Muscle layer of duodenum (tissue), 2 donors: ENCODE measurements at regions not wholly inside any gene's neighbourhood (a gene's known extent, or its start where the extent isn't known, plus 50 kb on each side); places are given as distances from the start of the nearest gene placed in this dataset.
"Not testable (repeated sequence)": the region's sequence is repeated elsewhere in the genome, so short reads cannot be mapped to it uniquely, and the experiment has no call there.

ENCODE experiments used
- H3K27ac ChIP-seq: one replicate; pipeline ENCODE4 v1.7.0; 2013; ENCODE audit warnings: mild to moderate bottlenecking, low read length
- H3K27me3 ChIP-seq: one replicate; pipeline ENCODE4 v1.7.0; 2013; ENCODE audit warnings: low read depth, mild to moderate bottlenecking, control low read depth, low read length
- H3K36me3 ChIP-seq, 2 donors: one replicate each; pipeline ENCODE4 v1.7.0; 2013; ENCODE audit warnings: low read length in 2 of 2, control low read depth in 1 of 2, mild to moderate bottlenecking in 1 of 2; ENCODE audit not compliant: insufficient read depth in 2 of 2, control insufficient read depth in 1 of 2
- H3K4me1 ChIP-seq, 2 donors: one replicate each; pipeline ENCODE4 v1.7.0; 2013; ENCODE audit warnings: low read length in 2 of 2, mild to moderate bottlenecking in 2 of 2, control low read depth in 1 of 2, moderate library complexity in 1 of 2; ENCODE audit not compliant: insufficient read depth in 2 of 2, control insufficient read depth in 1 of 2
- H3K4me3 ChIP-seq, 2 donors: one replicate each; pipeline ENCODE4 v1.7.0; 2013; ENCODE audit warnings: low read length in 2 of 2, low read depth in 1 of 2, mild to moderate bottlenecking in 1 of 2
- H3K9me3 ChIP-seq, 2 donors: one replicate each; pipeline ENCODE4 v1.7.0; 2013; ENCODE audit warnings: low read length in 2 of 2, control low read depth in 1 of 2, mild to moderate bottlenecking in 1 of 2; ENCODE audit not compliant: control insufficient read depth in 1 of 2
- donor health status: healthy.

DNA sequence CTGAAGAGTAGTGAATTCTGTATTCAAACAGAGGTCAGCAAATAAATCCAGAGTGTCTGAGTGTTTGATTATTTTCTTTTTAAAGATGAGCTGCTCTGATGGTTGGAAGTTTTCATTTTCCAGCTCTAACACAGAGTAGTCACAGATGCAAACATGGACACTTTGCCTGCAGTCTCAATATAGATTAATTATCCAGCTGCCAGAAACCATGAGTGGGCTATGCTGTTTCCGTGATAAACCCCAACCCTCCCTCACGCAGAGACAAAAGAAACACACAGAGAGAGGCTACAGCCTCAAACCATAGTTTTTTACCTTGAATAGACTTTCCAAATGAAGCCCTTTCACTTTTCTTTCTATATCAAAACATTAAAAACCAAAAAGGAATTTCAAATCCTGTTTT is 884.7 kb downstream of the DIAPH3 start:
- H3K27ac ChIP-seq = no peak overlapping the region
- no peak overlapping the region for H3K4me3 ChIP-seq
- no peaks in the 10 kb centered on the region for H3K36me3 ChIP-seq
- no peaks in the 10 kb centered on the region for H3K4me1 ChIP-seq
- H3K9me3 ChIP-seq = no peaks in the 10 kb centered on the region
- H3K27me3 ChIP-seq = no peaks in the 10 kb centered on the region

DNA sequence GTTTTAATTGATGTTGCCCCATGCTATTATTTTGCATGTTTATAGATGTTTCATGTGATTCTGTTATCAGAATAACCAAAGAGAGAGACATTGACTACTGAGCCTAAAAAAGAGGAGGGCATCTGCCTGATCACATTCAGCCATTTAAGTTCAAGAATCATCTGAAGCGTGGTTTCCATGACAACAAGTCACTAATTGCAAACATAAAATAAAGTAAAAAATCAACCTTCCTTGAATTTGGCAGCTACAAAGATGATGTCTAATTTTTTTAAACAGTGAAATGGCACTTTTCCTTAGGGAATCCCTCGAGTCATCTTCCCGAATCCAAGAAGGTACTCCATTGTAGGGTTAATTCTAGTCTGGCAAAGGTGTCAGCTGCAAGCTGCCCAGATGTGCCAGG is 884.2 kb downstream of the DIAPH3 start:
- H3K36me3 ChIP-seq = no peaks in the 10 kb centered on the region
- H3K4me1 ChIP-seq = no peaks in the 10 kb centered on the region
- no peak overlapping the region for H3K27ac ChIP-seq
- no peaks in the 10 kb centered on the region for H3K9me3 ChIP-seq
- no peak overlapping the region for H3K4me3 ChIP-seq
- H3K27me3 ChIP-seq = no peaks in the 10 kb centered on the region

DNA sequence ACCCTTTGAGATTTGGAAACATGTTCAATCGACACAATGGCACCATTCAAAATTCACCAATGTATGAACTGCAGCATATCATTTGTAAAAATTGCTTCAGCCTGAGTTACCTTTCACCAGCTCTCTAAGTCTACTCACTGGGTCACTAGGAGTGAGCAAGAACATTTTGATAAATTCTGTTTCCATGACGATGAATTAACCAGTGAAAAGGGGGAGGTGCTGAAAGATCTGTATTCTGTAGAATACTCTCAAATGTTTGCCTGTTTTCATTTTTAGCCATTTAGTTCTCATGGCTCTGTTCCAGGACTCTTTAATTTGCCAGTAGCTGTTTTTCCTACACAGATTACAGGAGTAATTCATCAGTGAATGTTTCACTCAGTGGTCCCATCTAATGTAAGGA is 883.4 kb downstream of the DIAPH3 start:
- Histone ChIP-seq H3K4me3 (no peak overlapping the region), H3K27ac (no peak overlapping the region), H3K27me3 (no peaks in the 10 kb centered on the region), H3K9me3 (no peaks in the 10 kb centered on the region), H3K4me1 (no peaks in the 10 kb centered on the region), H3K36me3 (no peaks in the 10 kb centered on the region)

DNA sequence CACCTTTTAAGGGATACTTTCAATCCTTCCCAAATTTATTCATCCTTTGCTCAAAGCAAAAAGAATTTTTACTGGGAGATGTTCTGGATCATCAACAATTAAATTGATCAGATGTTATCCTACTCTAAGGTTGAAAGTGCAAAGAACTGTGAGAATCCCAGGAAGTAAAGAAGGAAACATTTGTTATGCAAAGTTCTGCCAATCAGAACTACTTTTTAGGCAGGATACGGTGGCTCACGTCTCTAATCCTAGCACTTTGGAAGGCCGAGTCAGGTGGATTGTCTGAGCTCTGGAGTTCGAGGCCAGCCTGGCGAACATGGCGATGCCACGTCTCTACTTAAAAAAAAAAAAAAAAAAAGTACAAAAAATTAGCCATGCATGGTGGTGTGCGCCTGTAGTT is 882.3 kb downstream of the DIAPH3 start:
- H3K4me3 ChIP-seq = no peak overlapping the region

DNA sequence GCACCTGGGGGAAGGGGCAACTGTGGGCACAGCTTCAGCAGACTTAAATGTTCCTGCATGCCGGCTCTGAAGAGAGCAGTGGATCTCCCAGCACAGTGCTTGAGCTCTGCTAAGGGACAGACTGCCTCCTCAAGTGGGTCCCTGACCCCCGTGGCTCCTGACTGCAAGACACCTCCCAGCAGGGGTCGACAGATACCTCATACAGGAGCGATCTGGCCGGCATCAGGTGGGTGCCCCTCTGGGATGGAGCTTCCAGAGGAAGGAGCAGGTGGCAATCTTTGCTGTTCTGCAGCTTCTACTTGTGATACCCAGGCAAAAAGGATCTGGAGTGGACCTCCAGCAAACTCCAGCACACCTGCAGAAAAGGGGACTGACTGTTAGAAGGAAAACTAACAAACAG is 871.5 kb downstream of the DIAPH3 start:
- not testable (repeated sequence) for H3K4me1 ChIP-seq, H3K27me3 ChIP-seq, H3K27ac ChIP-seq, H3K9me3 ChIP-seq, H3K4me3 ChIP-seq, H3K36me3 ChIP-seq

More for the DNA sequence above, 882.3 kb downstream of the DIAPH3 start:
- Histone ChIP-seq H3K27me3 (no peaks in the 10 kb centered on the region), H3K4me1 (no peaks in the 10 kb centered on the region), H3K27ac (no peak overlapping the region), H3K9me3 (no peaks in the 10 kb centered on the region), H3K36me3 (no peaks in the 10 kb centered on the region)

DNA sequence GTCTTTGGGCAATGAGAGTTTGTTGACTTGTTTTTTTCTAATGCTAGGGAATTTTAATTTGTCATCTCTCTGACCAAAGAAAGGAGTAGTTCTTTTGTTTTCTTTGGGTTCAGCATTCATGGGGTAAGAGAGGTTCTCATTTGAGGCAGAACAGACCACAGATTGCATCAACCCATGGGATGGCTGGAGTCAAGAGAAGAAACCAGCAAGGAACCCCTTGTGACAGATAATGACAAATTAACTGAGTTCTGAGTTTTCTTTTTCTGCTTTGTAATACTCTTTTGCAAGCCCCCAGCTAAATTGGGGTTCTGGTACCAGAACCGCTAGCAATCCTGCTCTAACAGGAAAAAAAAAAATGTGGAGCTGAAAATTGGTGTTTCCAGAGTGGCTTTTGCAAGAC is 864.1 kb downstream of the DIAPH3 start:
- Histone ChIP-seq H3K27me3 (no peaks in the 10 kb centered on the region), H3K27ac (no peak overlapping the region), H3K4me3 (no peak overlapping the region), H3K36me3 (no peaks in the 10 kb centered on the region), H3K9me3 (no peaks in the 10 kb centered on the region), H3K4me1 (no peaks in the 10 kb centered on the region)

DNA sequence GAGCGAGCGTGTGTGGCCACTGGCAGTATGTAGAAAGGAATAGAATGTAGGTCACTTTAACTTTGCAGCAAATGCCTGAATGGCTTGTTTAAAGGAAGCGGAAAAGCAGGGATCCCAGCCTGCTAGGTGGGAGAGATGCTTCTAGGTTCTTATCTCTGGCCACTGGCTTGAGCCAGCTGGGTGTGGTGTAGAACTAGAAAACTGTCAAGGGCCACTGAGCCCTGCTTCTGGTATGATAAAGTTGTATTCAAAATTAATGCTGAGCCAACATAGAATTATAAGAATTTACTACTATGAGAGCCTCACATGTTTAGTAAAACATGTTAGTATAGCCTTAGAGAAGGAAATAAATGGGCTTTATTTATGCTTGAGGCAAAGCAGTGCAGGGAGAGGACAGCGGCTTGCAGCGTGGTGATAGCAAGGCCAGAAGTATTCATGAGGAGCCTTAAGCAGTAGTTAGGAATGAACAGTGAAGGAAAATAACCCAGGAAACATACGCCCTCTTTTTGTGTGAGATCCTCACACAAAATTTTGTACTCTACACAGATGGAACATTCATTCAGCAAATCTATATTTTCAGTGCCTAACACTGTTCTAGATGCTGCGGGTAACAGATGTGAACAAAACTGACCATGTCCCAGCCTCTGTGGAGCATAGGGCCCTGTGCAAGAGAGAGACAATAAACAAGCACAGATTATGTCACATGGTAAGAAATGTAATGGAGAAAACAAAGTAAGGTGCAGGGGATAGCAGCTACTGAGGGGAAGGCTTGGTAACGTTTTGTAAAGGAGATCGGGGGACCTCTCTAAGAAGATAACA is 863.2 kb downstream of the DIAPH3 start:
- Histone ChIP-seq H3K4me3 (no peak overlapping the region), H3K9me3 (no peaks in the 10 kb centered on the region), H3K27ac (no peak overlapping the region), H3K36me3 (no peaks in the 10 kb centered on the region), H3K4me1 (no peaks in the 10 kb centered on the region), H3K27me3 (no peaks in the 10 kb centered on the region)

DNA sequence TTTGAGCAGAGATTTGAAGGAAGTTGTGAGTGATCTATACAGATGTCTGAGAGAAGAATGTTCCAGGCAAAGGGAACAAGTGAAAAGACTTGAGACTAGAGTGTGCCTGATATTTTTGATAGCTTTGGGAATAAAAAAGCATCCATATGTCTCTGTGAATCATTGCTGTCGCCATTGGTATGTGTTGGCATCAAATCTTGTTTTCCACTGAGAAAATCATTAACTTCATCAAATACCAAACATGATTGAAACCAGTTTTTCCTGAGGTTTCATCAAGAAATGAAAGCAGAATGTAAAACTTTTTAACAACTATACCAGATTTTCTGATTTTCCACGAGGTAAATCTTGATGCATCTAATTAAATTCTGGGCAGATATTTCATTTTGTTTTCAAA is 862.6 kb downstream of the DIAPH3 start:
- Histone ChIP-seq H3K4me3 (no peak overlapping the region), H3K4me1 (no peaks in the 10 kb centered on the region), H3K36me3 (no peaks in the 10 kb centered on the region), H3K9me3 (no peaks in the 10 kb centered on the region), H3K27me3 (no peaks in the 10 kb centered on the region), H3K27ac (no peak overlapping the region)

DNA sequence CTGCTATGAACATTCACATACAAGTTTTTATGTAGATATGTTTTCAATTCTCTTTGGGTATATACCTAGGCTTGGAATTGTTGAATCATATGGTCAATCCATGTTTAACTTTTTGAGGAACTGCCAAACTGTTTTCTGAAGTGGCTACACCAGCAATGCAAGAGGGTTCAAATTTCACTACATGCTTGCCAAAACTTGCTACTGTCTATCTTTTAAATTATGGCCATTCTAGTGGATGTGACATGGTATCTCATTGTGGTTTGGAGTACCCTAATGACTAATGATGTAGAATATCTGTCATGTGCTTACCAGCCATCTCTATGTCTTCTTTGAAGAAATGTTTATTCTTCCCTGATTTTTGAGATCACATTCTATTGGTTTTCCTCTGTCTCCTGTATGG is 860.3 kb downstream of the DIAPH3 start:
- Histone ChIP-seq H3K9me3 (no peaks in the 10 kb centered on the region), H3K27me3 (no peaks in the 10 kb centered on the region), H3K4me1 (no peaks in the 10 kb centered on the region), H3K27ac (no peak overlapping the region), H3K36me3 (no peaks in the 10 kb centered on the region), H3K4me3 (no peak overlapping the region)

DNA sequence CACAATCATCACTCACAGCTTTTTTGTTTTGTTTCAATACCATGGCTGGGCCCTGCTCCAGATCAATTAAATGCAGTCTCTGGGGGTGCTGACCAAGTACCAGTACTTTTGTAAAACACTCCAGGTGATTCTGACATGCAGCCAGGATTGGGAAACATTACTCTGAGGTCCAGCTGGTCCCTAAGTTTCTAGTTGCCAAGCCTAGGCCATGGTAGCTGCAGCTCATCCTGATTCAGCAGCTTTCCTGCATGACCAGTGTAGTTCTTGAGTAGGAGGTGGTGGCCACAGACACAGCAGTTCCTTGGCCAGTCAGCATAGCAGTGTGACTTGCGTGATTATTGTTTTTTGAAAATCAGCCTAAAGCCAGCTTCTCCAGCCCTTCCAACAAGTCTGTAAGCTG is 859.1 kb downstream of the DIAPH3 start:
- Histone ChIP-seq H3K36me3 (no peaks in the 10 kb centered on the region), H3K27me3 (no peaks in the 10 kb centered on the region), H3K9me3 (no peaks in the 10 kb centered on the region), H3K4me3 (no peak overlapping the region), H3K27ac (no peak overlapping the region), H3K4me1 (no peaks in the 10 kb centered on the region)

DNA sequence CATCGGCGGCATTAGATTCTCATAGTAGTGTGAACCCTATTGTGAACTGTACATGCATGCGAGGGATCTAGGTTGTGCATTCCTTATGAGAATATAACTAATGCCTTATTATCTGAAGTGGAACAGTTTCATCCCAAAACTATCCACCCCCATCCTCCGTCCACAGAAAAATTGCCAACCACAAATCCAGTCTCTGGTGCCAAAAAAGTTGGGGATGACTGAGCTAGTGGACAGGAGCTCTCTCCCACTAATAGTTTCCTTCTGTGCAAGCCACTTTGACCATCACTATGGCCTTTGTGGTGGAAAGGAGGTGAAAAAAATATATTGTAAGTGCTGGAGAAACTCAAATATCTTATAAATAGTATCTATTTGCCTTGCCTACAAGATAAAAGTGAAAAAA is 857.8 kb downstream of the DIAPH3 start:
- Histone ChIP-seq H3K27me3 (no peaks in the 10 kb centered on the region), H3K27ac (no peak overlapping the region), H3K4me1 (no peaks in the 10 kb centered on the region), H3K36me3 (no peaks in the 10 kb centered on the region), H3K9me3 (no peaks in the 10 kb centered on the region), H3K4me3 (no peak overlapping the region)

DNA sequence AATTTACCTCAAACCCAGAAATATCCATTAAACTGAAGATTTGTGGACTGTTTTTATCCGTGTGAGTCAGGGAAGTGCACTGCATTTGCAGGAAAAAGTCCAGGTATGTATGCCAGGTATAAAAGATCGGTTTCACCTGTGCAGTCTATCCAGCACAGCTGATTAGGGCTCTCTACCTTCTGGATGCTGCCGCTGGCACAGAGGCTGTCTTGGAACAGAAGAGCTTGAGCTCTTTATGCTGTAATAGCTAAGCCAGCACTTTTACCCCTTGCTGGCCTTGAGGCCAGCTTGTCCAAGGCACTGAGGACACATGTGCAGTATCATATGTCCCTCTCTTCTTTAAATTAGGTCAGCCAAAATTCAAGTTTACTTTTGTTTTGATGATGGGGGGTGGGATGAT is 851.0 kb downstream of the DIAPH3 start:
- H3K4me1 ChIP-seq = no peaks in the 10 kb centered on the region
- H3K9me3 ChIP-seq = no peaks in the 10 kb centered on the region
- no peak overlapping the region for H3K27ac ChIP-seq
- no peaks in the 10 kb centered on the region for H3K36me3 ChIP-seq
- H3K4me3 ChIP-seq = no peak overlapping the region
- H3K27me3 ChIP-seq = no peaks in the 10 kb centered on the region
